ENCODE measurements at regions not wholly inside any gene's neighbourhood (a gene's known extent, or its start where the extent isn't known, plus 50 kb on each side); places are given as distances from the start of the nearest gene placed in this dataset.

- no peak overlapping the region for H2BK5ac ChIP-seq (ENCODE audit: insufficient read length, low read length)
- H3K23ac ChIP-seq (ENCODE audit: insufficient read length, low read depth, low read length) = no peak overlapping the region
- H4K8ac ChIP-seq (replicated peaks; ENCODE audit: insufficient read length, low read depth, low read length) = no peak overlapping the region
- no peak overlapping the region for H3K14ac ChIP-seq (ENCODE audit: insufficient read depth, low read length)
- H3K4me2 ChIP-seq (ENCODE audit: insufficient read depth, insufficient read length, low read length) = no peak overlapping the region
- H3K27me3 ChIP-seq (ENCODE audit: insufficient read depth, low read length) = no peaks in the 10 kb centered on the region
- no peak overlapping the region for H4K91ac ChIP-seq (ENCODE audit: insufficient read length, low read depth, low read length)
- Mint-ChIP-seq H3K27me3 (ENCODE audit: low read depth) (no peaks in the 10 kb centered on the region), H3K9me3 (peaks cover 48 to 51% of the 10 kb centered on the region in 2 experiments), H3K4me3 (no peak overlapping the region), H3K36me3 (ENCODE audit: insufficient read depth in 1 of 3, low read depth in 3 of 3) (peaks cover 7 to 34% (median 12%) of the 10 kb centered on the region in 3 experiments; a peak in 6 of 7 replicates), H3K27ac (no peak overlapping the region), H3K4me1 (no peaks in the 10 kb centered on the region)
- H3K4ac ChIP-seq (ENCODE audit: low read depth, low read length) = no peak overlapping the region
- H2BK120ac ChIP-seq (ENCODE audit: low read depth, low read length, poor library complexity, severe bottlenecking) = no peak overlapping the region
- H3K9ac ChIP-seq (ENCODE audit: extremely low read depth, insufficient read length, low read length) = no peak overlapping the region
- no peaks in the 10 kb centered on the region for H3K9me3 ChIP-seq (ENCODE audit: control insufficient read depth, low read depth, low read length)
- no peak overlapping the region for H3K18ac ChIP-seq (ENCODE audit: insufficient read length, low read depth, low read length)
- H3K4me1 ChIP-seq (ENCODE audit: insufficient read depth, low read length) = no peaks in the 10 kb centered on the region
- H3K23me2 ChIP-seq (ENCODE audit: insufficient read length, low read depth, low read length, poor library complexity, severe bottlenecking) = no peaks in the 10 kb centered on the region
- H4K20me1 ChIP-seq (ENCODE audit: control insufficient read depth, insufficient read depth, insufficient read length) = no peaks in the 10 kb centered on the region
- no peak overlapping the region for H3T11ph ChIP-seq (ENCODE audit: low read length)
- DNase-seq = no peak
- no peak overlapping the region for H3K56ac ChIP-seq (ENCODE audit: insufficient read length, low read depth, low read length)
- no peaks in the 10 kb centered on the region for H3K79me1 ChIP-seq (ENCODE audit: insufficient read depth, low read depth, low read length, poor library complexity, severe bottlenecking)
- no peak overlapping the region for H4K5ac ChIP-seq (ENCODE audit: insufficient read length, low read depth, low read length)
- no peak overlapping the region for H2BK15ac ChIP-seq (ENCODE audit: low read depth, low read length)
- TF ChIP-seq, protein P1, sequence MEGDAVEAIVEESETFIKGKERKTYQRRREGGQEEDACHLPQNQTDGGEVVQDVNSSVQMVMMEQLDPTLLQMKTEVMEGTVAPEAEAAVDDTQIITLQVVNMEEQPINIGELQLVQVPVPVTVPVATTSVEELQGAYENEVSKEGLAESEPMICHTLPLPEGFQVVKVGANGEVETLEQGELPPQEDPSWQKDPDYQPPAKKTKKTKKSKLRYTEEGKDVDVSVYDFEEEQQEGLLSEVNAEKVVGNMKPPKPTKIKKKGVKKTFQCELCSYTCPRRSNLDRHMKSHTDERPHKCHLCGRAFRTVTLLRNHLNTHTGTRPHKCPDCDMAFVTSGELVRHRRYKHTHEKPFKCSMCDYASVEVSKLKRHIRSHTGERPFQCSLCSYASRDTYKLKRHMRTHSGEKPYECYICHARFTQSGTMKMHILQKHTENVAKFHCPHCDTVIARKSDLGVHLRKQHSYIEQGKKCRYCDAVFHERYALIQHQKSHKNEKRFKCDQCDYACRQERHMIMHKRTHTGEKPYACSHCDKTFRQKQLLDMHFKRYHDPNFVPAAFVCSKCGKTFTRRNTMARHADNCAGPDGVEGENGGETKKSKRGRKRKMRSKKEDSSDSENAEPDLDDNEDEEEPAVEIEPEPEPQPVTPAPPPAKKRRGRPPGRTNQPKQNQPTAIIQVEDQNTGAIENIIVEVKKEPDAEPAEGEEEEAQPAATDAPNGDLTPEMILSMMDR (conservative IDR thresholded peaks at IDR 0.05) = no peak
- H2AFZ ChIP-seq (ENCODE audit: low read length) = no peak overlapping the region
- WGBS (ENCODE audit: extremely low coverage, insufficient read length, low lambda C conversion rate) = no CpG with 5 or more reads among the region's 1 CpG
- no peak overlapping the region for H2BK12ac ChIP-seq (ENCODE audit: insufficient read length, low read depth, low read length)
- H2AK5ac ChIP-seq (ENCODE audit: insufficient read length, low read length) = no peak overlapping the region
- H3K27ac ChIP-seq (ENCODE audit: insufficient read length, low read depth, low read length) = no peak overlapping the region
- no peaks in the 10 kb centered on the region for H3K79me2 ChIP-seq (ENCODE audit: insufficient read depth, low read length)
- H2BK20ac ChIP-seq (ENCODE audit: low read depth, low read length, poor library complexity, severe bottlenecking) = no peak overlapping the region
Measured at GRCh38 chr1:60185684-60186083, 112.1 kb upstream of the C1orf87 start.
